ENCODE measurements at regions not wholly inside any gene's neighbourhood (a gene's known extent, or its start where the extent isn't known, plus 50 kb on each side); places are given as distances from the start of the nearest gene placed in this dataset.

DNA sequence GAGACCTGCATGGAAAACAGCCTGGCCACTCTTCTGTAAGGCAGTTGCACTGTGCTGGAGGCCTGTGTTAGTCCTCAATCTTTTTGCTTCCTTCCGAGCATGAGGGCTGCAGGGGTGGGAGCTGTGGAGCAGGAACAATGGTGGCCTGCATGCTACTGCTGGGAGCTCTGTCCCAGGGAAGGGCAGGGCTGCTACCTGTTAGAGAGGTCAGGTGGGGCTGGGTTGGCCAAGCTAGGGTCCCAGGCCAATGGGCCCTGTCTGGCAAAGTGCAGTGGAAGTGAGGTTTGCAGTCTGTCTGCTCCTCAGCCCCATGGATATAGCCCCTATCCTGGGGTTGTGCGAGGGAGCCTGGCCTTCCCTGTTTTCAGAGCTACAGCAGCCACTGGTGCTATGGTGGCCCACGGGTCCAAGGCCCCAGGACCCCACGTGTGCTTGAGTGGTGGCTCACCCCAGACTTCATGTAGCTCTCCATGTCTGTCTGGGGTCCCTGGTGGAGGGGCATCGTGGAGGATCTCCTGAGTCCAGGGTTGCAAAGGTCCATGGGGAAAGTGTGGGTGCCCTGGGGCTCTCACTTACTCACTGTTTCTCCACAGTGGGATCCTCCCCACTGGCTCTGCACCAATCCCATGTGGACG, 1212.6 kb upstream of the NXPH2 start:
- ChIA-PET CTCF (ENCODE audit: low intra/inter-chr PET ratio) (no interaction called here), POLR2A (no interaction called here)
- Histone ChIP-seq H3K9ac (ENCODE audit: insufficient read depth in 1 of 2, low read depth in 2 of 2, low read length in 2 of 2) (no peak overlapping the region), H3K27me3 (ENCODE audit: control insufficient read depth in 2 of 2, insufficient read depth in 2 of 2, low read length in 2 of 2) (no peaks in the 10 kb centered on the region), H3K9me1 (ENCODE audit: control insufficient read depth, insufficient read depth, low read length) (no peaks in the 10 kb centered on the region), H3K36me3 (ENCODE audit: control insufficient read depth, insufficient read depth, low read length) (no peaks in the 10 kb centered on the region), H3K9me3 (replicated peaks; ENCODE audit: control insufficient read depth, insufficient read depth, low read depth, low read length) (no peaks in the 10 kb centered on the region), H3K27ac (ENCODE audit: extremely low read depth, low read depth, low read length) (no peak overlapping the region), H3K4me3 (no peak overlapping the region), H3K4me1 (replicated peaks in 1 of 2; ENCODE audit: control insufficient read depth in 2 of 2, insufficient read depth in 2 of 2, low read length in 2 of 2) (no peaks in the 10 kb centered on the region), H3K4me2 (ENCODE audit: insufficient read depth, low read length) (no peak overlapping the region), H4K20me1 (replicated peaks; ENCODE audit: control insufficient read depth, insufficient read depth, low read length) (no peaks in the 10 kb centered on the region), H2AFZ (ENCODE audit: low read depth, low read length) (no peak overlapping the region), H3K79me2 (ENCODE audit: control insufficient read depth, insufficient read depth, low read length) (no peaks in the 10 kb centered on the region)
- DNase-seq (ENCODE audit: extremely low read depth in 1 of 4, low spot score in 3 of 4) (no peak), ATAC-seq (no peak), FAIRE-seq (no peak)
- no TSS peak for BruUV-seq (replicated peaks)
- in situ Hi-C loops (cut with MboI) (no loop called here), intact Hi-C loops (cut with micrococcal nuclease) (no loop called here)
- WGBS (ENCODE audit: insufficient coverage, low coverage, missing lambda C conversion rate), result 12% methylated on average over 6 of the region's 6 CpGs
- TF ChIP-seq, protein P1, sequence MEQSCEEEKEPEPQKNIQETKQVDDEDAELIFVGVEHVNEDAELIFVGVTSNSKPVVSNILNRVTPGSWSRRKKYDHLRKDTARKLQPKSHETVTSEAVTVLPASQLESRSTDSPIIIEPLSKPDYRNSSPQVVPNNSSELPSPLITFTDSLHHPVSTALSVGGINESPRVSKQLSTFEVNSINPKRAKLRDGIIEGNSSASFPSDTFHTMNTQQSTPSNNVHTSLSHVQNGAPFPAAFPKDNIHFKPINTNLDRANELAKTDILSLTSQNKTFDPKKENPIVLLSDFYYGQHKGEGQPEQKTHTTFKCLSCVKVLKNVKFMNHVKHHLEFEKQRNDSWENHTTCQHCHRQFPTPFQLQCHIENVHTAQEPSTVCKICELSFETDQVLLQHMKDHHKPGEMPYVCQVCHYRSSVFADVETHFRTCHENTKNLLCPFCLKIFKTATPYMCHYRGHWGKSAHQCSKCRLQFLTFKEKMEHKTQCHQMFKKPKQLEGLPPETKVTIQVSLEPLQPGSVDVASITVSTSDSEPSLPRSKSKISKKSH (CRISPR knock-in tag; IDR thresholded peaks at IDR 0.05), result no peak
- TF ChIP-seq ERF (CRISPR knock-in tag; IDR thresholded peaks at IDR 0.05) (no peak), FUS (optimal IDR thresholded peaks at IDR 0.05; ENCODE audit: low read depth, low read length) (no peak), ZNF398 (CRISPR knock-in tag; IDR thresholded peaks at IDR 0.05) (no peak), ZNF253 (CRISPR knock-in tag; conservative IDR thresholded peaks at IDR 0.05) (no peak), ZNF146 (CRISPR knock-in tag; IDR thresholded peaks at IDR 0.05; ENCODE audit: unreplicated experiment) (no peak), MTF1 (CRISPR knock-in tag; IDR thresholded peaks at IDR 0.05; ENCODE audit: borderline replicate concordance) (no peak)
